ENCODE measurements at regions not wholly inside any gene's neighbourhood (a gene's known extent, or its start where the extent isn't known, plus 50 kb on each side); places are given as distances from the start of the nearest gene placed in this dataset.

- no peaks in the 10 kb centered on the region for H3K4me1 ChIP-seq (ENCODE audit: control insufficient read depth in 2 of 3, insufficient read depth in 2 of 3, low read depth in 1 of 3, low read length in 3 of 3)
- intact Hi-C loops (cut with DNase I) = no loop called here
- no peak overlapping the region for H3K9ac ChIP-seq (ENCODE audit: low read length in 3 of 3)
- no peak overlapping the region for H3K27ac ChIP-seq (ENCODE audit: low read depth in 2 of 2, low read length in 2 of 2)
- TF ChIP-seq, protein P1, sequence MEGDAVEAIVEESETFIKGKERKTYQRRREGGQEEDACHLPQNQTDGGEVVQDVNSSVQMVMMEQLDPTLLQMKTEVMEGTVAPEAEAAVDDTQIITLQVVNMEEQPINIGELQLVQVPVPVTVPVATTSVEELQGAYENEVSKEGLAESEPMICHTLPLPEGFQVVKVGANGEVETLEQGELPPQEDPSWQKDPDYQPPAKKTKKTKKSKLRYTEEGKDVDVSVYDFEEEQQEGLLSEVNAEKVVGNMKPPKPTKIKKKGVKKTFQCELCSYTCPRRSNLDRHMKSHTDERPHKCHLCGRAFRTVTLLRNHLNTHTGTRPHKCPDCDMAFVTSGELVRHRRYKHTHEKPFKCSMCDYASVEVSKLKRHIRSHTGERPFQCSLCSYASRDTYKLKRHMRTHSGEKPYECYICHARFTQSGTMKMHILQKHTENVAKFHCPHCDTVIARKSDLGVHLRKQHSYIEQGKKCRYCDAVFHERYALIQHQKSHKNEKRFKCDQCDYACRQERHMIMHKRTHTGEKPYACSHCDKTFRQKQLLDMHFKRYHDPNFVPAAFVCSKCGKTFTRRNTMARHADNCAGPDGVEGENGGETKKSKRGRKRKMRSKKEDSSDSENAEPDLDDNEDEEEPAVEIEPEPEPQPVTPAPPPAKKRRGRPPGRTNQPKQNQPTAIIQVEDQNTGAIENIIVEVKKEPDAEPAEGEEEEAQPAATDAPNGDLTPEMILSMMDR (IDR thresholded peaks at IDR 0.05; ENCODE audit: borderline replicate concordance, extremely low read depth, insufficient read depth) = no peak
- no peaks in the 10 kb centered on the region for H3K36me3 ChIP-seq (ENCODE audit: control insufficient read depth in 2 of 3, insufficient read depth in 3 of 3, low read length in 3 of 3)
- DNase-seq = no peak
- peaks cover 0 to 4% (median 0%) of the 10 kb centered on the region in 3 donors for H3K9me3 ChIP-seq (ENCODE audit: control insufficient read depth in 2 of 3, insufficient read depth in 1 of 3, low read length in 3 of 3)
- no peak for FAIRE-seq
- no peak overlapping the region for H3K4me3 ChIP-seq (ENCODE audit: low read length in 3 of 3)
- H3K27me3 ChIP-seq (ENCODE audit: control insufficient read depth, insufficient read depth, low read length) = no peaks in the 10 kb centered on the region
These were observed 195.4 kb upstream of the RMST start for GRCh38 chr12:97267166-97267565.

- no peaks in the 10 kb centered on the region for H3K27me3 ChIP-seq (ENCODE audit: control insufficient read depth, insufficient read depth, low read length)
- DNase-seq (peak in 2 of 5 donors; percentile 24 to 35), FAIRE-seq (no peak)
- H3K4me1 ChIP-seq (ENCODE audit: control insufficient read depth in 2 of 3, insufficient read depth in 2 of 3, low read depth in 1 of 3, low read length in 3 of 3) = no peaks in the 10 kb centered on the region
- H3K4me3 ChIP-seq (ENCODE audit: low read length in 3 of 3) = no peak overlapping the region
- peaks cover 0 to 4% (median 0%) of the 10 kb centered on the region in 3 donors for H3K9me3 ChIP-seq (ENCODE audit: control insufficient read depth in 2 of 3, insufficient read depth in 1 of 3, low read length in 3 of 3)
- intact Hi-C loops (cut with DNase I) = no loop called here
- no peaks in the 10 kb centered on the region for H3K36me3 ChIP-seq (ENCODE audit: control insufficient read depth in 2 of 3, insufficient read depth in 3 of 3, low read length in 3 of 3)
- H3K9ac ChIP-seq (ENCODE audit: low read length in 3 of 3) = no peak overlapping the region
- no peak overlapping the region for H3K27ac ChIP-seq (ENCODE audit: low read depth in 2 of 2, low read length in 2 of 2)
- TF ChIP-seq, protein P1 (IDR thresholded peaks at IDR 0.05; ENCODE audit: borderline replicate concordance, extremely low read depth, insufficient read depth) = no peak
These were observed 194.9 kb upstream of the RMST start for GRCh38 chr12:97267594-97268202.

- FAIRE-seq = no peak
- peaks cover 0 to 3% (median 0%) of the 10 kb centered on the region in 3 donors for H3K4me1 ChIP-seq (ENCODE audit: control insufficient read depth in 2 of 3, insufficient read depth in 2 of 3, low read depth in 1 of 3, low read length in 3 of 3)
These were observed 190.1 kb upstream of the RMST start for GRCh38 chr12:97272471-97272870.

More at GRCh38 chr12:97272471-97272870, 190.1 kb upstream of the RMST start:
- TF ChIP-seq, protein P1 (IDR thresholded peaks at IDR 0.05; ENCODE audit: borderline replicate concordance, extremely low read depth, insufficient read depth) = no peak
- H3K4me3 ChIP-seq (ENCODE audit: low read length in 3 of 3) = no peak overlapping the region
- H3K27ac ChIP-seq (ENCODE audit: low read depth in 2 of 2, low read length in 2 of 2) = no peak overlapping the region
- peaks cover 0 to 4% (median 0%) of the 10 kb centered on the region in 3 donors for H3K9me3 ChIP-seq (ENCODE audit: control insufficient read depth in 2 of 3, insufficient read depth in 1 of 3, low read length in 3 of 3)
- DNase-seq = no peak
- H3K36me3 ChIP-seq (ENCODE audit: control insufficient read depth in 2 of 3, insufficient read depth in 3 of 3, low read length in 3 of 3) = no peaks in the 10 kb centered on the region
- intact Hi-C loops (cut with DNase I) = no loop called here
- no peaks in the 10 kb centered on the region for H3K27me3 ChIP-seq (ENCODE audit: control insufficient read depth, insufficient read depth, low read length)
- H3K9ac ChIP-seq (ENCODE audit: low read length in 3 of 3) = no peak overlapping the region

Measured in kidney (tissue), 13 donors.